Kidney (tissue), 13 donors: ENCODE measurements at regions not wholly inside any gene's neighbourhood (a gene's known extent, or its start where the extent isn't known, plus 50 kb on each side); places are given as distances from the start of the nearest gene placed in this dataset.

Experiments used
- DNase-seq, 5 donors: peaks; one replicate each; pipeline ENCODE4 v3.0.0-alpha.2; 2013 to 2020
- FAIRE-seq: peaks from 2 replicates; lab custom pipeline; 2012; peaks lifted over from hg19 to GRCh38; lab: Jason Lieb, UNC
- H3K27ac ChIP-seq, 2 donors: one replicate each; pipeline ENCODE4 v1.7.0; 2013; ENCODE audit warnings: low read depth in 2 of 2, low read length in 2 of 2, inconsistent platforms in 1 of 2
- H3K27me3 ChIP-seq: one replicate; pipeline ENCODE4 v1.7.1; 2013; ENCODE audit warnings: low read length, inconsistent platforms; ENCODE audit not compliant: control insufficient read depth, insufficient read depth
- H3K36me3 ChIP-seq, 3 donors: one replicate each; pipeline versions ENCODE4 v1.7.0 to v1.7.1; 2013; ENCODE audit warnings: low read length in 3 of 3, control low read depth in 1 of 3, inconsistent platforms in 1 of 3; ENCODE audit not compliant: insufficient read depth in 3 of 3, control insufficient read depth in 2 of 3
- H3K4me1 ChIP-seq, 3 donors: one replicate each; pipeline versions ENCODE4 v1.7.0 to v1.7.1; 2013; ENCODE audit warnings: low read length in 3 of 3, inconsistent platforms in 1 of 3, low read depth in 1 of 3; ENCODE audit not compliant: control insufficient read depth in 2 of 3, insufficient read depth in 2 of 3
- H3K4me3 ChIP-seq, 3 donors: one replicate each; pipeline versions ENCODE4 v1.7.0 to v1.8.1; 2013; ENCODE audit warnings: low read length in 3 of 3, control low read depth in 1 of 3, inconsistent platforms in 1 of 3
- H3K9ac ChIP-seq, 3 donors: one replicate each; pipeline versions ENCODE4 v1.7.0 to v1.7.1; 2013; ENCODE audit warnings: low read length in 3 of 3, control low read depth in 1 of 3, inconsistent platforms in 1 of 3
- H3K9me3 ChIP-seq, 3 donors: one replicate each; pipeline versions ENCODE4 v1.7.0 to v1.7.1; 2013; ENCODE audit warnings: low read length in 3 of 3, control low read depth in 1 of 3, inconsistent platforms in 1 of 3; ENCODE audit not compliant: control insufficient read depth in 2 of 3, insufficient read depth in 1 of 3
- CTCF ChIP-seq: IDR thresholded peaks from 3 replicates; pipeline ENCODE4 v1.5.1; 2012; ENCODE audit warnings: mild to moderate bottlenecking, moderate library complexity, borderline replicate concordance; ENCODE audit not compliant: insufficient read depth; ENCODE audit errors: extremely low read depth
- intact Hi-C: fragments of 100-400 bp; cut with DNase I; formaldehyde crosslinking; loops from one replicate; pipeline ENCODE4 v1.11.1; 2022
- donor health status: control.
- donor health status: control.
- donor health status: control.
- donor health status: control.
- donor health status: control.
- donor health status: DM: yes; HTN: yes; CAD: no.
- donor health status: Normal renal cell carcinoma (clear cell type).

GRCh38 chr10:4267086-4267773 lies 482.2 kb upstream of the KLF6 start:
- DNase-seq: no peak
- FAIRE-seq: no peak

GRCh38 chr10:4266416-4267085 lies 481.5 kb upstream of the KLF6 start:
- Histone ChIP-seq H3K9me3 (no peaks in the 10 kb centered on the region), H3K4me1 (peaks cover 0 to 3% (median 0%) of the 10 kb centered on the region in 3 donors), H3K36me3 (no peaks in the 10 kb centered on the region), H3K27me3 (no peaks in the 10 kb centered on the region), H3K4me3 (no peak overlapping the region), H3K27ac (no peak overlapping the region), H3K9ac (no peak overlapping the region)
- intact Hi-C loops: no loop called here
- DNase-seq: no peak
- TF ChIP-seq CTCF: no peak
- no peak for FAIRE-seq

More at GRCh38 chr10:4267086-4267773, 482.2 kb upstream of the KLF6 start:
- intact Hi-C loops: no loop called here
- Histone ChIP-seq H3K9me3 (no peaks in the 10 kb centered on the region), H3K27me3 (no peaks in the 10 kb centered on the region), H3K36me3 (no peaks in the 10 kb centered on the region), H3K9ac (no peak overlapping the region), H3K4me1 (peaks cover 0 to 3% (median 0%) of the 10 kb centered on the region in 3 donors), H3K4me3 (no peak overlapping the region), H3K27ac (no peak overlapping the region)
- TF ChIP-seq CTCF: no peak

GRCh38 chr10:4265964-4266363 lies 481.0 kb upstream of the KLF6 start:
- TF ChIP-seq CTCF: no peak
- Histone ChIP-seq H3K27ac (no peak overlapping the region), H3K4me3 (no peak overlapping the region), H3K9me3 (no peaks in the 10 kb centered on the region), H3K9ac (no peak overlapping the region), H3K36me3 (no peaks in the 10 kb centered on the region), H3K4me1 (peaks cover 0 to 3% (median 0%) of the 10 kb centered on the region in 3 donors), H3K27me3 (no peaks in the 10 kb centered on the region)
- FAIRE-seq (no peak), DNase-seq (no peak)
- intact Hi-C loops: no loop called here
